ENCODE measurements at regions not wholly inside any gene's neighbourhood (a gene's known extent, or its start where the extent isn't known, plus 50 kb on each side); places are given as distances from the start of the nearest gene placed in this dataset.

GRCh38 chr10:29007370-29007747, 281.5 kb upstream of the LYZL1 start:
- Histone ChIP-seq H3K36me3 (ENCODE audit: control insufficient read depth, insufficient read depth, low read length) (no peaks in the 10 kb centered on the region), H3K27ac (ENCODE audit: low read depth, low read length, severe bottlenecking) (no peak overlapping the region), H3K4me3 (ENCODE audit: extremely low read depth, insufficient read depth, low read length, poor library complexity, severe bottlenecking) (no peak overlapping the region), H3K4me1 (ENCODE audit: control insufficient read depth, insufficient read depth, low read length, poor library complexity, severe bottlenecking) (peaks cover 9% of the 10 kb centered on the region), H3K9me3 (ENCODE audit: control insufficient read depth, low read length) (peaks cover 10% of the 10 kb centered on the region)
- WGBS, 2 experiments (ENCODE audit: insufficient coverage in 2 of 2), result 83 to 95% methylated on average over 1 to 8 of the region's 9 CpGs

- Histone ChIP-seq H3K4me3 (ENCODE audit: extremely low read depth, insufficient read depth, low read length, poor library complexity, severe bottlenecking) (no peak overlapping the region), H3K4me1 (ENCODE audit: control insufficient read depth, insufficient read depth, low read length, poor library complexity, severe bottlenecking) (peaks cover 9% of the 10 kb centered on the region)
Measured at GRCh38 chr10:29007748-29008610, 280.9 kb upstream of the LYZL1 start.

DNA sequence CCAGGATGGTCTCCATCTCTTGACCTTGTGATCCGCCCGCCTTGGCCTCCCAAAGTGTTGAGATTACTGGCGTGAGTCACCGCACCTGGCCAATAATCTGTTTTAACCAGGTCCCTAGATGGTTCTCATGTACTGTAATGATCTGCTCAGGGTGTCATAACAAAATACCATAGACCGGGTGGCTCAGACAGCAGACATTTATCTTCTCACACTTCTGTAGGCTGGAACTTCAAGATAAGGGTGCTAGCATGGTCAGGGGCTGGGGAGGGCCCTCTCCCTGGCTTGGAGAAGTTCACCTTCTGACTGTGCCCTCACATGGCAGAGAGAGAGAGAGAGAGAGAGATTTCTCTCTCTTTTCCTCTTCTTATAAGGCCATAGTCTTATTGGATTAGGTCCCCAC, 279.4 kb upstream of the LYZL1 start:
- WGBS, 2 experiments (ENCODE audit: insufficient coverage in 2 of 2), result 89 to 90% methylated on average over 4 of the region's 5 CpGs
- Histone ChIP-seq H3K36me3 (ENCODE audit: control insufficient read depth, insufficient read depth, low read length) (no peaks in the 10 kb centered on the region), H3K27ac (ENCODE audit: low read depth, low read length, severe bottlenecking) (no peak overlapping the region), H3K4me1 (ENCODE audit: control insufficient read depth, insufficient read depth, low read length, poor library complexity, severe bottlenecking) (peaks cover 9% of the 10 kb centered on the region), H3K9me3 (ENCODE audit: control insufficient read depth, low read length) (peaks cover 10% of the 10 kb centered on the region), H3K4me3 (ENCODE audit: extremely low read depth, insufficient read depth, low read length, poor library complexity, severe bottlenecking) (no peak overlapping the region)

More at GRCh38 chr10:29007748-29008610, 280.9 kb upstream of the LYZL1 start:
- Histone ChIP-seq H3K27ac (ENCODE audit: low read depth, low read length, severe bottlenecking) (peak overlapping the region; percentile 38), H3K36me3 (ENCODE audit: control insufficient read depth, insufficient read depth, low read length) (no peaks in the 10 kb centered on the region), H3K9me3 (ENCODE audit: control insufficient read depth, low read length) (peaks cover 10% of the 10 kb centered on the region)
- WGBS, 2 experiments (ENCODE audit: insufficient coverage in 2 of 2), result 79 to 86% methylated on average over 7 to 9 of the region's 10 CpGs

DNA sequence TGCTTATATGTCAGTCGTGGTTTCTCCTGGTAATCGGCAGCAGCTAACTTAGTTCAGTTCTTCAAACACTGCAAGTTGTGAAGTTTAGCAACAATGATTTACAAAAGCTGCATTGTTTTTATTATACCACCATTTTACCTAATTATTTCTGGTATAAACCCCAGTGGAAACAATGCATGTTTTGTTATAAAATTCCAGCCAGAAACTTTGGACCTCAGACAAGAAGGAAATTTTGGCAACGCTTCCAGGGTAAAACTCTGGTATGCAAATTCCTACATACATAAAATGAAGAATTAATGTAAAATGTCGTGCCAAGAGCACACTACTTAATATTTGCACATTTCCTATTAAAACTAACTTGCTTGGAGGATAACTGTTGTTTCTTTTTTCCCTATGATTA, 277.4 kb upstream of the LYZL1 start:
- Histone ChIP-seq H3K9me3 (ENCODE audit: control insufficient read depth, low read length) (peaks cover 10% of the 10 kb centered on the region), H3K4me3 (ENCODE audit: extremely low read depth, insufficient read depth, low read length, poor library complexity, severe bottlenecking) (no peak overlapping the region), H3K4me1 (ENCODE audit: control insufficient read depth, insufficient read depth, low read length, poor library complexity, severe bottlenecking) (peaks cover 9% of the 10 kb centered on the region), H3K36me3 (ENCODE audit: control insufficient read depth, insufficient read depth, low read length) (no peaks in the 10 kb centered on the region), H3K27ac (ENCODE audit: low read depth, low read length, severe bottlenecking) (no peak overlapping the region)
- whole genome bisulfite sequencing, 2 experiments (ENCODE audit: insufficient coverage in 2 of 2), result 94 to 100% methylated on average over 2 to 3 of the region's 4 CpGs

- Histone ChIP-seq H3K4me1 (ENCODE audit: control insufficient read depth, insufficient read depth, low read length, poor library complexity, severe bottlenecking) (peaks cover 9% of the 10 kb centered on the region), H3K27ac (ENCODE audit: low read depth, low read length, severe bottlenecking) (no peak overlapping the region), H3K36me3 (ENCODE audit: control insufficient read depth, insufficient read depth, low read length) (no peaks in the 10 kb centered on the region), H3K9me3 (ENCODE audit: control insufficient read depth, low read length) (peaks cover 6% of the 10 kb centered on the region), H3K4me3 (ENCODE audit: extremely low read depth, insufficient read depth, low read length, poor library complexity, severe bottlenecking) (no peak overlapping the region)
- 82% methylated on average over 4 of the region's 9 CpGs; no CpG with 5 or more reads in 1 of the 2 experiments for WGBS, 2 experiments (ENCODE audit: insufficient coverage in 2 of 2)
Measured at GRCh38 chr10:29012926-29013554, 275.8 kb upstream of the LYZL1 start.

DNA sequence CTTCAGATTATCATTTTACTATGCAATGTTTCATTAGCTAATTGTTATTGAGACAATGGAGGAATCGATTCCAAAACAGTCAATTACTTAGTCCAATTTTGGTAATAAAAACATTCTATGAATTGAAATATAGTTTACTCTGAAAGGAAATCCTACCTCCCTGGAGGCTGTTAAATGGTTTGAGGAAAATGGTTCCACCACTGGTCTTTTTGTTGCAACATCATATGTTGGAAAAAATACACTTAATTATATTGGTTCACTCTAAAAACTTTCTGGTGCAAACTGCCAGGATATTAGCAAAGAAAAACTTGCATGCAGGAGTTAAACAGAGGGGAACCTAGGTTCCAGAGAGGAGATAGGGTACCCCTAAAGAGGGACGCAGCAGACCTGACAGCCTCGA, 267.3 kb upstream of the LYZL1 start:
- no peaks in the 10 kb centered on the region for H3K36me3 ChIP-seq (ENCODE audit: control insufficient read depth, insufficient read depth, low read length)
- no CpG with 5 or more reads among the region's 3 CpGs for WGBS, 2 experiments (ENCODE audit: insufficient coverage in 2 of 2)
- H3K4me3 ChIP-seq (ENCODE audit: extremely low read depth, insufficient read depth, low read length, poor library complexity, severe bottlenecking), result no peak overlapping the region
- peaks cover 6% of the 10 kb centered on the region for H3K9me3 ChIP-seq (ENCODE audit: control insufficient read depth, low read length)
- peaks cover 22% of the 10 kb centered on the region for H3K4me1 ChIP-seq (ENCODE audit: control insufficient read depth, insufficient read depth, low read length, poor library complexity, severe bottlenecking)
- H3K27ac ChIP-seq (ENCODE audit: low read depth, low read length, severe bottlenecking), result no peak overlapping the region

DNA sequence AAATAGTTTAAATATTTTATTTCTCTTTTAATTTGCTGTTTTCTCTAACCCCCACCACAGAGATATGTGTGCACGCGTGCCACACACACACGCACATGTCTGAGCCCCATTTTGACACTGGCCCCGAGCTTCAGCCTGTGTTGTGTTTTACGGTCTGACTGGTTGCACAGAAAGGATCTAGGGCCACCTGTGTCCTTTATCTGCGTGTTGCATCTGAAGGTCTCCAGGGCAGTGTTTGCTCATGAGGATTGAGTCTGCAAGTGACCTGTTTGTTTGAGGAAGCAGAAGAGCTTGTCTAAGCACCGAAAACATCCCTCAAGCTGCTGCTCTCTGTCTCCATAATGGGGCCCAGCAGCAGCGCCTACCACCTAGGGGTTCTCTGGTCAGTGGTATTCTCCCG, 266.4 kb upstream of the LYZL1 start:
- Histone ChIP-seq H3K4me3 (ENCODE audit: extremely low read depth, insufficient read depth, low read length, poor library complexity, severe bottlenecking) (no peak overlapping the region), H3K27ac (ENCODE audit: low read depth, low read length, severe bottlenecking) (peak overlapping the region; percentile 49), H3K4me1 (ENCODE audit: control insufficient read depth, insufficient read depth, low read length, poor library complexity, severe bottlenecking) (peaks cover 24% of the 10 kb centered on the region), H3K9me3 (ENCODE audit: control insufficient read depth, low read length) (peaks cover 2% of the 10 kb centered on the region), H3K36me3 (ENCODE audit: control insufficient read depth, insufficient read depth, low read length) (no peaks in the 10 kb centered on the region)
- WGBS, 2 experiments (ENCODE audit: insufficient coverage in 2 of 2), result 86% methylated on average over 6 to 8 of the region's 9 CpGs

GRCh38 chr10:29023678-29024077, 265.2 kb upstream of the LYZL1 start:
- 93 to 100% methylated on average over 2 to 3 of the region's 5 CpGs for WGBS, 2 experiments (ENCODE audit: insufficient coverage in 2 of 2)
- Histone ChIP-seq H3K4me3 (ENCODE audit: extremely low read depth, insufficient read depth, low read length, poor library complexity, severe bottlenecking) (no peak overlapping the region), H3K9me3 (ENCODE audit: control insufficient read depth, low read length) (peaks cover 6% of the 10 kb centered on the region), H3K36me3 (ENCODE audit: control insufficient read depth, insufficient read depth, low read length) (no peaks in the 10 kb centered on the region), H3K4me1 (ENCODE audit: control insufficient read depth, insufficient read depth, low read length, poor library complexity, severe bottlenecking) (peaks cover 24% of the 10 kb centered on the region), H3K27ac (ENCODE audit: low read depth, low read length, severe bottlenecking) (no peak overlapping the region)

GRCh38 chr10:29026065-29026797, 262.6 kb upstream of the LYZL1 start:
- Histone ChIP-seq H3K9me3 (ENCODE audit: control insufficient read depth, low read length) (peaks cover 11% of the 10 kb centered on the region), H3K36me3 (ENCODE audit: control insufficient read depth, insufficient read depth, low read length) (no peaks in the 10 kb centered on the region), H3K4me3 (ENCODE audit: extremely low read depth, insufficient read depth, low read length, poor library complexity, severe bottlenecking) (no peak overlapping the region), H3K4me1 (ENCODE audit: control insufficient read depth, insufficient read depth, low read length, poor library complexity, severe bottlenecking) (peaks cover 24% of the 10 kb centered on the region), H3K27ac (ENCODE audit: low read depth, low read length, severe bottlenecking) (peak overlapping the region; percentile 16)
- 50 to 55% methylated on average over 7 to 8 of the region's 10 CpGs for WGBS, 2 experiments (ENCODE audit: insufficient coverage in 2 of 2)

DNA sequence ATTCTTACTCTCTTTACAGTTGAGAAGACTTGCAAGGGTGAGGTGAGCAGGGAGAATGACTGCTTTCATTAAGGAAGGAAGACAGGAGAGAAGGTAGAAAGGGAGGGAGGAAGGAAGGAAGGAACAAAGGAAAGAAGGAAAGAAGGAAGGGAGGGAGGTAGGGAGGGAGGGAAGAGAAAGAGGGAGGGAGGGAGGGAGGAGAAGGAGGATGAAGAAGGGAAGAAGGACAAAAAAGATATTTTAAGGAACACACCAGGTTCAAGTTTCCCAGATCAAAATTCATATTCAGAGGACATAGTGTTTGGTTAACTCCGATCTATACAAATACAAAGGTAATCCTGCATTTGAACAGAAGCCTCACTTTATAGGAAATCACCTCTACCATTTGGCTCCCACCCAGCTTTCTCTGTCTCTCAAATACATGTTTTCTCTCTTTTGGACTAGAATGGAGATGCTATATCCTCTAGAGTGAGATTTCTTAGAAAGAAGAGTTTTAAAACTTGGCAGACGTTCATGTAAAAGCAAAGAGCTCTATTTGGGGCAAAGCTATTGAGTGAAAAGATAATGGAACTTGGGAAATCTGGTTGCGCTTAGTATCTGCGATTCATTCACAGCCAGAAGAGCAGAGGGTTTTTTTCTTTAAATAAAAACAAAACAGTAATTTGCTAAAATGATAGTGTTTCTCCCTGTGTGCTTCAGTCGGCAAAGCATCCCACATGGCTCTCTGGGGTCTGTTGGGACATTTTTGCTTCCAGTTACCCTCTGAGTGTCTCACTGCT, 261.9 kb upstream of the LYZL1 start:
- WGBS, 2 experiments (ENCODE audit: insufficient coverage in 2 of 2), result 80 to 100% methylated on average over 1 of the region's 5 CpGs
- Histone ChIP-seq H3K4me1 (ENCODE audit: control insufficient read depth, insufficient read depth, low read length, poor library complexity, severe bottlenecking) (peaks cover 21% of the 10 kb centered on the region), H3K9me3 (ENCODE audit: control insufficient read depth, low read length) (peaks cover 11% of the 10 kb centered on the region), H3K4me3 (ENCODE audit: extremely low read depth, insufficient read depth, low read length, poor library complexity, severe bottlenecking) (no peak overlapping the region), H3K36me3 (ENCODE audit: control insufficient read depth, insufficient read depth, low read length) (no peaks in the 10 kb centered on the region), H3K27ac (ENCODE audit: low read depth, low read length, severe bottlenecking) (no peak overlapping the region)
